ENCODE measurements at regions not wholly inside any gene's neighbourhood (a gene's known extent, or its start where the extent isn't known, plus 50 kb on each side); places are given as distances from the start of the nearest gene placed in this dataset.

DNA sequence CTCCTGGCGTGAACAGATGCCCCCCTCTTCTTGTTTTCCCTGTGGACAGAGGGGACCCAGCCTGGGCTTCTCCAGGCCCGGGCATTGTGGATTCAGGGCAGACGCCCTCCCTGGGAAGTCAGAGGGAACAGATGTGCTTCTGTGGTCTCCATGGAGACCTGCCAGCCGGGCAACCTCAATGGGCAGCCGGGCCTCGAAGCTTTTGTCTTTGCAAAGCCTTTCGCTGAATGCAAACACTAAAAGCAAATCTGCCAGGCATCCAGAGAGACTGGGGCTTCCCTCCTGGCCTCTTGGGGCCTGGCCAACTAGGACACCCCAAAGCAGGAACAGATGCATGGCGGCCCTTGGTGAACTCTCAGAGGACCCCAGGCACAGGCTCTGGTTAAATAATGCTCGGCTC is 370.0 kb upstream of the SULF2 start:
- H3K27ac ChIP-seq: no peak overlapping the region
- H3K4me1 ChIP-seq (replicated peaks): no peaks in the 10 kb centered on the region
- H3K27me3 ChIP-seq (replicated peaks): peaks cover 12% of the 10 kb centered on the region; the same call in 1 of the 2 replicates
- DNase-seq (ENCODE audit: low read depth in 1 of 2, low spot score in 2 of 2): no peak
- H3K4me3 ChIP-seq: no peak overlapping the region
- H3K36me3 ChIP-seq: no peaks in the 10 kb centered on the region
- peaks cover 15% of the 10 kb centered on the region for H3K9me3 ChIP-seq (replicated peaks)

DNA sequence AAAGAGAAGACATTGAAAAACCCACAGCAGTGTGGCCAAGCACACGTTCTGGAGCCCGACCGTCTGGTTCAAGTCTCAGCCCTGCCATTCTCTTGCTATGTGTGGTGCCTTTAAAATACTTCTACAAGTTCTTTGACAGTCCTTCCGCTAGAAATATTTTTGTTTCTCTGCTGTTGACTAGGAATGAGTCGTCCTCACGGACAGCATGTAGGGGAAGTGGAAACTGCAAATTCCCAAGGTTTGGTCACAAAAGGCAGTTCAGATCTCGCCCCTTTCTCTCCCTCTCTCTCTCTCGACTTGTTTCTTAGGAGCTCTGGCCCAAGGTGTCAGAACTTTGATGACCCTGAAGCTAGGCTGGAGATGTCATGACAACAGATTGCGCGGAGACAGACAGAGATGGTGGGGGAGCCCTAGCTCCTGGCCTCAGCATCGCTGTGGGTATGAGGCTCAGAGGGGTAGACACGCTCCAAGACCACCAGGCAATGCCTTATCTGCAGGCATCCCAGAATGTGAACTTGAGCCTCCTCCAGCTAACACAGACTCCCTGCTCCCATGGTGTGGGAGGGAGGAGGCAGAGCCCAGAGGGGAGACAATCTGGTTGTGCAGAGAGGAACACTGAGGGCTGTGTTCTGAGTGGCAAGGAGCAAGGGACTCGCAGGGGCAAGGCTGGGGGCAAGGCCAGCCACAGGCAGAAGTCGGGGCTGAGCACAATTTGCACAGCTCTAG is 368.9 kb upstream of the SULF2 start:
- Histone ChIP-seq H3K27me3 (replicated peaks) (peaks cover 12% of the 10 kb centered on the region; the same call in 1 of the 2 replicates), H3K4me3 (no peak overlapping the region), H3K9me3 (replicated peaks) (peaks cover 15% of the 10 kb centered on the region), H3K4me1 (replicated peaks) (no peaks in the 10 kb centered on the region), H3K36me3 (no peaks in the 10 kb centered on the region), H3K27ac (no peak overlapping the region)
- no peak for DNase-seq (ENCODE audit: low read depth in 1 of 2, low spot score in 2 of 2)

DNA sequence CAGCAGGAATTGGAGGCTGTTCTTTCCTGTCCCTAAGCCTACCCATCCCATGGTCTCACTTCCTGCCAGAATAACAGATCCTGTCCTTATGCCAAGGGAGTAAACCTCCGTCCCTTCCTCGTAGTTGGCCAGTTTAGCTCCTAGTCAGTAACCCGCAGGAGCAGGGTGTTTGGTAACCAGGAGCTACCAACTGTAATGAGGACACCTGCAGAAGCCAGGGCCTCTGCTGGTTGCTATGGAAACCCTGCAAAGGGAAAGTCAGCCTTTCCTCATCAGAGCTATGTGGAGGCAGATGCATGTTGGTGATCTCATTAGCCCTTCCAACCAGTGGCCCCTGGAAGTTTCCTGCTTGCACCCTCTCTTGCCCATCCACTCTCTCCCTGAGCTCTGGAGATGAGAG is 368.2 kb upstream of the SULF2 start:
- no peak for DNase-seq (ENCODE audit: low read depth in 1 of 2, low spot score in 2 of 2)
- H3K27me3 ChIP-seq (replicated peaks): peaks cover 10% of the 10 kb centered on the region; the same call in 1 of the 2 replicates
- no peak overlapping the region for H3K4me3 ChIP-seq
- no peak overlapping the region for H3K27ac ChIP-seq
- peaks cover 15% of the 10 kb centered on the region for H3K9me3 ChIP-seq (replicated peaks)
- no peaks in the 10 kb centered on the region for H3K36me3 ChIP-seq
- H3K4me1 ChIP-seq (replicated peaks): no peaks in the 10 kb centered on the region

DNA sequence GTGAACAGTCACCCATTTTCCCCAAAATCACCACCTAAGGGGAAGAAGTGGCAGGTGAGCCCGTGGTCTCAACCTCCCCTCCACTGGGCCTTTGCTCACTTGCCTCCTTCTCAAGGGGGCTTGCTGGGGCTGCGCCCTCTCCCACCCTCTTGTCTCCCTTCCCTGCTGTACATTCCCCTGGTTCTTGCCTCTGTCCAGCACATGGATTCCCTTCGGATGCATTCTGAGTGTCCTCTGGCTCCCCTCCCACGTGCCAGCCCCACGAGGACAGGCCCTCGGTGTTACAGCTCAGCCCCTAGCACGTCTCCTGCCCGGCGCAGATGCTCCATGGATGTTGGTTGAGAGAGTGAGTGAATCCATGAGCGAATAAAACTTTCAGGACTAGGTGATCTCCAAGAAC is 367.8 kb upstream of the SULF2 start:
- no peaks in the 10 kb centered on the region for H3K4me1 ChIP-seq (replicated peaks)
- no peak for DNase-seq (ENCODE audit: low read depth in 1 of 2, low spot score in 2 of 2)
- peaks cover 15% of the 10 kb centered on the region for H3K9me3 ChIP-seq (replicated peaks)
- peaks cover 6% of the 10 kb centered on the region; the same call in 1 of the 2 replicates for H3K27me3 ChIP-seq (replicated peaks)
- H3K27ac ChIP-seq: no peak overlapping the region
- H3K4me3 ChIP-seq: no peak overlapping the region
- H3K36me3 ChIP-seq: no peaks in the 10 kb centered on the region

DNA sequence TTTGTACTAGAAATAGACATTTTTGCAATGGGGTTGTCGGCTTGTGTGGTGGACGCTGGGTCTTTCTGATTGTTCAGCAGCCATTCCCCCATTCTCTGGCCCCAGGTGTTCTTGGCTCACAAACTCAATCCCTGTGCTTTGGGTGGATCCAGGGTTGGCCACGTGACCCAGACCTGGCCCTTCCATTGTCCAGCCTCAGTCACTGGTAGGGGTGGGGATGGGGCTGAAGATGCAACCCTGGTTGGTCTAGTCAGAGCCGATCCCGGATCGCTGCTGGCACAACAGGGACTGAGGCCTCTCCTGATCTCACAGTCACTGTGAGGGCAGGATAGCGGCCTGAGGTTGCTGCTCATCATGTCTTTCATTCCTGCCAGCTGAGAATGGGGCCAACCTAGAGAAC is 365.3 kb upstream of the SULF2 start:
- Histone ChIP-seq H3K4me1 (replicated peaks) (no peaks in the 10 kb centered on the region), H3K27ac (no peak overlapping the region), H3K36me3 (no peaks in the 10 kb centered on the region), H3K27me3 (replicated peaks) (no peaks in the 10 kb centered on the region), H3K4me3 (no peak overlapping the region), H3K9me3 (replicated peaks) (no peaks in the 10 kb centered on the region)
- DNase-seq (ENCODE audit: low read depth in 1 of 2, low spot score in 2 of 2): no peak

DNA sequence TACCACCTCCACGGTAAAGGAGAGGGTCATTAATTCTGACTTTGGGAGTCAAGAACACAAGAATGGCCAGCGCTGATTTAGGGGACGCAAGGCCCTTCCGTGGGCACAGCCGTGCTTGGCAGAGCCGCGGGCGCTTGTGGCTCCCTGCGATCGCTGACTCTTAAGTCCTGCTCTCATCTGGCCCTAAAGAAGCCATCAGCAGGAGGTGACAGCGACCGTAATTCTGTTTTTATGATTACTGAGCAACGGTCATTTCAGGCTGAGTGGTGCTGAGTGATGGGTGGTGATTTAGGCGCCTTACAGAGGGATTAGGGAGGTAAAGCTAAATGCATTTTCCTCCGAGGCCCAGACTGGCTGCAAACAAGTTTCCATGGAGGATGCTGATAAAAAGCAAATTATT is 364.6 kb upstream of the SULF2 start:
- H3K4me1 ChIP-seq (replicated peaks): no peaks in the 10 kb centered on the region
- no peak for DNase-seq (ENCODE audit: low read depth in 1 of 2, low spot score in 2 of 2)
- H3K4me3 ChIP-seq: no peak overlapping the region
- 0 out of 2 replicates have a peak, but pooled peaks cover 2% of the 10 kb centered on the region for H3K27me3 ChIP-seq (replicated peaks)
- H3K36me3 ChIP-seq: no peaks in the 10 kb centered on the region
- H3K27ac ChIP-seq: no peak overlapping the region
- H3K9me3 ChIP-seq (replicated peaks): no peaks in the 10 kb centered on the region

DNA sequence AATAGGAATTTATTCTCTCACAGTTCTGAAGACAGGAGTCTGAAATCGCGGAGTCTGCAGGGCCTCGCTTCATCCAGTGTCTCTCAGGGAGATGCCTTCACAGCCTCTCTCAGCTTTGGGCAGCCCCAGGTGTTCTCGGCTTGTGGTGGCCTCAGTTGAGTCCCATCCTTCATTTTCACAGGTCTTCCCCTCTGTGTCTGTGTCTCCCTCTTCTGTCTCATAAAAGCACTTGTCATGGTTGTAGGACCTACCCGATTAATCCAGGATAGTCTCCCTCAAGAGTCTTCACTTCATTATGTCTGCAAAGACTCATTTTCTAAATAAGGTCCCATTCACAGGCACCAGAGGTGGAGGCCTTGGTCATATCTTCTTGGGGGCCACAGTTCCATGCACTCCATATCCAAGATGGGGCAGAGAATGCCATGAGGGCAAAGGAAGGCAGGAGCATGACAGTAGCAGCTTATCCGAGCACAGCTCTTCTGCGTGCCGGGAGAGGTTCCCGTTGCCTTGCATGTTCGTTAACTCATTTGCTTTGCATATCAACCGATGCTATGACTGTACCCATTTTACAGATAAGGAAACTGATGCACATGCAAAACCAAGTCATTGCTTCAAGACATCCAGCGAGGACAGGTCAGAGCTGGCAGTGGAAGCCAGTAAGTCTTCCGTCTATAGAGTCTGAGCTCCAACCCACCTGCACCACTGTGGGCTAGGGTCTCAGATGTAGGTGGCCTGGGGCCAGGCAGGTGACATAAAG is 363.8 kb upstream of the SULF2 start:
- Histone ChIP-seq H3K27me3 (replicated peaks) (0 out of 2 replicates have a peak, but pooled peaks cover 2% of the 10 kb centered on the region), H3K27ac (no peak overlapping the region), H3K4me3 (no peak overlapping the region), H3K9me3 (replicated peaks) (no peaks in the 10 kb centered on the region), H3K4me1 (replicated peaks) (no peaks in the 10 kb centered on the region), H3K36me3 (no peaks in the 10 kb centered on the region)
- DNase-seq (ENCODE audit: low read depth in 1 of 2, low spot score in 2 of 2): no peak

DNA sequence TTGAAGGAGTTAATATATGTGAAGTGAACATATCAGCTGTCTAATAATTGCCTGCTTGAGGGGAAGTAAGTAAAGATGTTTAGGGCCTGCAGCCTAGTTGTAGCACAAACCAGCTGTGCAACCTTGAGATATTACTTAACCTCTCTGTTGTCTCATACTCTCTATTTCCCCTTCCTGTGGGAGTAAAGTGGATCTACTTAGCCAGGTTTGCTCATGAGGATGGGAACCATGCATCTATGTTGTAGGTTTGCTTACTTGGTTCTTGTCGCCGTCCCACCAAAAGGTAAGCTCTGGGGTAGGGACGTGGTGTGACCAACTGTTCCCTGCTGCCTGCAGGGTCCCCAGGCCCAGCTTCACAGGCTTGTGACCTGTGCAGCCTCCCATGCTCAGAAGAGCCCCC is 362.7 kb upstream of the SULF2 start:
- Histone ChIP-seq H3K27me3 (replicated peaks) (0 out of 2 replicates have a peak, but pooled peaks cover 2% of the 10 kb centered on the region), H3K27ac (no peak overlapping the region)

DNA sequence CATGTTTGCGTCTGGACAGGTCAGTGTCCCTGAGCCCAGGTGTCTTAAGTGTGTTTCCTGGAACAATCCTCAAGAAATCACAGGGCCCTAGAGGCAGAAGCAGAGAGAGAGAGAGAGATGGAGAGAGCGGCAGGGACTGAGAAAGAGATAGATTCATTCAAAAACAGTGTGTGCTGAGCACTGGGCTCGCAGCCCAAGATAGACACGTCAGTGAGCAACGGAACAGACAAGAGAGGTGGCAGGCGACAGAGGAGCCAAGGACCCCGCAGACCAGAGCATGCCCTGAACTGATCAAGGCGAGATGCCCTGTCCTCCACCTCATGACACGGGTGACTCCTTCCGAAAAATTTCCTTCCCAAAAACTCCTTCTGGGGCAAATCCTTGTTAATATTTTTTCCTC is 362.0 kb upstream of the SULF2 start:
- no peaks in the 10 kb centered on the region for H3K9me3 ChIP-seq (replicated peaks)
- no peak overlapping the region for H3K27ac ChIP-seq
- H3K4me3 ChIP-seq: no peak overlapping the region
- H3K27me3 ChIP-seq (replicated peaks): 0 out of 2 replicates have a peak, but pooled peaks cover 2% of the 10 kb centered on the region
- no peaks in the 10 kb centered on the region for H3K36me3 ChIP-seq
- no peak for DNase-seq (ENCODE audit: low read depth in 1 of 2, low spot score in 2 of 2)
- H3K4me1 ChIP-seq (replicated peaks): no peaks in the 10 kb centered on the region

More for the DNA sequence above, 362.7 kb upstream of the SULF2 start:
- no peaks in the 10 kb centered on the region for H3K4me1 ChIP-seq (replicated peaks)
- H3K4me3 ChIP-seq: no peak overlapping the region
- H3K9me3 ChIP-seq (replicated peaks): no peaks in the 10 kb centered on the region
- DNase-seq (ENCODE audit: low read depth in 1 of 2, low spot score in 2 of 2): no peak
- no peaks in the 10 kb centered on the region for H3K36me3 ChIP-seq

DNA sequence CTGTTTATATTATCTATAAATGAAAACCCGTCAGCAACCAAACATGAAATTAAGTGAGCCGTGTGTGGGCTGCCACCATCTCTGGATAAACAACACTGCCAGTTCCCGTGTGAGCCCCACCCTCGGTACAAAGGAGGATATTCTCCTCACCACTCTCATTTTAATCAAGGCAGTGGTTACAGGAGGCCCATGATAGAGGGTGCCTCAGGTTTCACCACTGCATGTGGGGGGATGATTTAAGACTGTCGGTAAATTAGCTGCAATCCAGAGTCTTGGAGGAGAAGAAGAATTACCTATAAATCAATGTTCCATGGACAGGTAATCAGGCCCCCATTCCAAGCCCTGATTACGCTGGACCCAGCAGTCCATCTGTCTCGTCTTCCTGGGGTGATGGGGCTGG is 361.6 kb upstream of the SULF2 start:
- no peaks in the 10 kb centered on the region for H3K36me3 ChIP-seq
- no peak overlapping the region for H3K4me3 ChIP-seq
- no peaks in the 10 kb centered on the region for H3K4me1 ChIP-seq (replicated peaks)
- DNase-seq (ENCODE audit: low read depth in 1 of 2, low spot score in 2 of 2): no peak
- H3K27me3 ChIP-seq (replicated peaks): 0 out of 2 replicates have a peak, but pooled peaks cover 2% of the 10 kb centered on the region
- H3K9me3 ChIP-seq (replicated peaks): no peaks in the 10 kb centered on the region
- no peak overlapping the region for H3K27ac ChIP-seq

DNA sequence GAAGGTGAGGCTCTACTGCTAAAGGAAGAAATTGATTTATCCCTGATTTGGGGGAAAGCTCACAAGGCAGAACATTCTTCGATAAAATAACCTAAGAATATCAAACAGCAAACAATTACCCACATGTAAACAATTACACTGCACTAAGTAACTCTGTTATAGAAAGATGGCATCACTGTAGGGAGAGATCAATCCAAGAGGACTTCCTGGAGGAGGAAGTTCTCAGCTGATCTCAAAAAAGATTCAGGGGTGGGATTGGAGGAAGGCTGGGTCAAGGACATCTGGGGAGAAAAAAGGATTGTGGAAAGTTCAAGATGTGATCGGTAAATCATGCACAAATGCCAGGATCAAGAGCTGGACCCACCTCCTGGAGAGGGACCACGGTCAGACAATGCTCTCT is 361.0 kb upstream of the SULF2 start:
- no peaks in the 10 kb centered on the region for H3K4me1 ChIP-seq (replicated peaks)
- H3K27ac ChIP-seq: no peak overlapping the region
- no peaks in the 10 kb centered on the region for H3K36me3 ChIP-seq
- H3K27me3 ChIP-seq (replicated peaks): 0 out of 2 replicates have a peak, but pooled peaks cover 2% of the 10 kb centered on the region
- peaks cover 4% of the 10 kb centered on the region; the same call in 1 of the 2 replicates for H3K9me3 ChIP-seq (replicated peaks)
- H3K4me3 ChIP-seq: no peak overlapping the region
- DNase-seq (ENCODE audit: low read depth in 1 of 2, low spot score in 2 of 2): no peak

DNA sequence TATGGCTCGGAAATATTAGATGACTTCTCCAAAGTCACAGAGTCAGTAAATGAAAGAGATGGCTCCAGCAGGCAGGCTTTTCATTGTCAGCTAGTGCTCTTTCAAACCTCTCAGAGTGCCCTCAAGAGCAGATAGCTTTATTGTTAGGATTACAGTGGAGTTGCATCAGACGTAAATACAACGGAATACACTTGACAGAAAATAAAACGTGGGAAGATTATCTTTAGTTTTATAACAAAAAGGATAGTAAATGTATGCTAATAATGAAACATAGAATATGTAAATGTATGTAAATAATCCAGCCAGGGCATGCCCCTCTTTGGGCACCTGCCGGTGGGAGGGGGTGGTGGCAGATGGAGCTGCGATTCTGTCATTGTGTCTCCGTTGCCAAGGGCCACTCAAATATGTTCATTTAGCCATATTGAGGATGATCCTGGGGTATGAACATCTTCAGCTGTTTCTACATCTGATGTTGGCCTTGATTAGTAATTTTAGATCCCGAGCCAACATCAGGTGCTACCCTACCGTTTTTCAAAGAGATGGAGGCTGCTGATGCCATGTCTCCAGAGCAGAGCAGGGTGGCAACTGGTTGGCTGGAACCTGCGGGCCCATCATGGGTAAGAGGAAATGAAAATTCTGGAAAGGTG is 358.3 kb upstream of the SULF2 start:
- 0 out of 2 replicates have a peak, but pooled peaks cover 2% of the 10 kb centered on the region for H3K27me3 ChIP-seq (replicated peaks)
- H3K4me1 ChIP-seq (replicated peaks): no peaks in the 10 kb centered on the region
- no peak for DNase-seq (ENCODE audit: low read depth in 1 of 2, low spot score in 2 of 2)
- H3K36me3 ChIP-seq: no peaks in the 10 kb centered on the region
- H3K9me3 ChIP-seq (replicated peaks): peaks cover 6% of the 10 kb centered on the region; the same call in 1 of the 2 replicates
- no peak overlapping the region for H3K27ac ChIP-seq
- no peak overlapping the region for H3K4me3 ChIP-seq

DNA sequence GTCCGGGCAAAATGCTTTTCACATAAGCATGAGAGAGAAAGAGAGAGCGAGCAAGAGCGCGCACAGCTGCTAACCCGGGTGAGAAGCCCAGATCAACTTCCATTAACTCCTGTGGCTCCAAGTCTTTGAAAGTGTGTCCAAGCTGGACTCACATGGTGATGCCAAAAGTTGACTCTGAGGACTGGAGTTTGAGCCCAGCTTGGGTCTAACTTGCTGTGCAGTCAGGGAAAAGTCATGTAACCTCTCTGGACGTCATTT is 357.2 kb upstream of the SULF2 start:
- H3K27ac ChIP-seq: no peak overlapping the region
- no peaks in the 10 kb centered on the region for H3K4me1 ChIP-seq (replicated peaks)
- no peak for DNase-seq (ENCODE audit: low read depth in 1 of 2, low spot score in 2 of 2)
- H3K9me3 ChIP-seq (replicated peaks): peaks cover 6% of the 10 kb centered on the region; the same call in 1 of the 2 replicates
- H3K27me3 ChIP-seq (replicated peaks): 0 out of 2 replicates have a peak, but pooled peaks cover 2% of the 10 kb centered on the region
- no peak overlapping the region for H3K4me3 ChIP-seq
- no peaks in the 10 kb centered on the region for H3K36me3 ChIP-seq

All from SJSA1 (cell line).